GM12878 (cell line): ENCODE measurements at regions not wholly inside any gene's neighbourhood (a gene's known extent, or its start where the extent isn't known, plus 50 kb on each side); places are given as distances from the start of the nearest gene placed in this dataset.

Experiments
- ATAC-seq: fragments of 200-7000 bp; cut with Tn5 transposase; 3 replicates; pipeline ENCODE4 v1.9.1; 2020; ENCODE audit warnings: mild to moderate bottlenecking, moderate library complexity
- BruUV-seq: library from RNA; stranded (reverse); fragments of 400-500 nt; replicated peaks from 2 replicates; lab custom pipeline; 2021; lab: Mats Ljungman, UMichigan
- CTCF ChIA-PET: fragments of 300-600 bp; sonication (Branson Sonifier 250); formaldehyde crosslinking; extraction: SDS; loops from one replicate; lab custom pipeline; 2021; ENCODE audit warnings: inconsistent platforms; lab: Yijun Ruan, JAX
- POLR2A ChIA-PET: fragments of 350-600 bp; formaldehyde crosslinking; extraction: SDS; loops from one replicate; lab custom pipeline; 2021; ENCODE audit warnings: inconsistent platforms; lab: Charles Lee
- RAD21 ChIA-PET: fragments of 300-600 bp; sonication (Branson Sonifier 250); formaldehyde crosslinking; loops from one replicate; lab custom pipeline; 2023; ENCODE audit warnings: antibody characterized with exemption; ENCODE audit not compliant: unreplicated experiment; lab: Charles Lee
- SMC1A ChIA-PET: fragments of 300-600 bp; sonication (Branson Sonifier 250); formaldehyde crosslinking; loops from one replicate; lab custom pipeline; 2023; ENCODE audit not compliant: unreplicated experiment, uncharacterized antibody; lab: Charles Lee
- DNase-seq: peaks from one replicate; pipeline ENCODE4 v3.0.0-alpha.2; 2011; ENCODE audit warnings: low read depth, low spot score
- FAIRE-seq: peaks from 3 replicates; lab custom pipeline; 2011; peaks lifted over from hg19 to GRCh38; lab: Jason Lieb, UNC
- H2AFZ ChIP-seq: 2 replicates; pipeline ENCODE4 v1.6.0; 2011; ENCODE audit warnings: low read depth, low read length, control low read depth; ENCODE audit not compliant: control insufficient read depth
- H3K27ac ChIP-seq: 2 replicates; pipeline ENCODE4 v1.5.1; 2011; ENCODE audit warnings: control low read depth; ENCODE audit not compliant: control insufficient read depth, insufficient read depth
- H3K27me3 ChIP-seq, 2 experiments: replicated peaks in 1 of 2; 2 replicates each; pipeline versions ENCODE4 v1.6.0 to v1.6.1; 2011; ENCODE audit warnings: low read length in 1 of 2; ENCODE audit not compliant: control insufficient read depth in 2 of 2, insufficient read depth in 2 of 2
- H3K36me3 ChIP-seq, 2 experiments: 2 replicates each; pipeline ENCODE4 v1.5.1; 2011; ENCODE audit warnings: low read length in 1 of 2; ENCODE audit not compliant: control insufficient read depth in 2 of 2, insufficient read depth in 2 of 2
- H3K4me1 ChIP-seq: 2 replicates; pipeline ENCODE4 v1.6.1; 2011; ENCODE audit warnings: mild to moderate bottlenecking, low read length, moderate library complexity, mixed read lengths; ENCODE audit not compliant: control insufficient read depth, insufficient read depth
- H3K4me2 ChIP-seq: 2 replicates; pipeline ENCODE4 v1.6.0; 2011; ENCODE audit warnings: control low read depth; ENCODE audit not compliant: control insufficient read depth, insufficient read depth
- H3K4me3 ChIP-seq: fragments of 200-600 bp; sonication (generic); 2 replicates; pipeline ENCODE4 v1.5.1; 2016
- H3K79me2 ChIP-seq: 2 replicates; pipeline ENCODE4 v1.6.0; 2011; ENCODE audit warnings: low read length; ENCODE audit not compliant: control insufficient read depth, insufficient read depth
- H3K9ac ChIP-seq: 2 replicates; pipeline ENCODE4 v1.8.0; 2011; ENCODE audit warnings: low read length, control low read depth, mixed read lengths; ENCODE audit not compliant: control insufficient read depth, insufficient read depth
- H3K9me3 ChIP-seq: replicated peaks from 3 replicates; pipeline ENCODE4 v1.5.1; 2011; ENCODE audit warnings: mild to moderate bottlenecking, low read length; ENCODE audit not compliant: control insufficient read depth, insufficient read depth
- H4K20me1 ChIP-seq: 2 replicates; pipeline ENCODE4 v1.6.0; 2011; ENCODE audit not compliant: control insufficient read depth, insufficient read depth
- ASH2L ChIP-seq: fragments of 300-600, 200-600 bp; sonication (generic); IDR thresholded peaks from 2 replicates; pipeline ENCODE4 v1.6.1; 2017; ENCODE audit warnings: low read depth, mild to moderate bottlenecking, borderline replicate concordance
- ATF7 ChIP-seq: fragments of 450-650 bp; IDR thresholded peaks from 2 replicates; pipeline ENCODE4 v1.6.1; 2016; ENCODE audit warnings: low read depth, mild to moderate bottlenecking
- BCL3 ChIP-seq: IDR thresholded peaks from 2 replicates; pipeline ENCODE4 v1.6.1; 2011; ENCODE audit warnings: borderline replicate concordance, low read depth, mild to moderate bottlenecking, moderate library complexity, low read length; ENCODE audit not compliant: insufficient read depth, poor library complexity, severe bottlenecking
- CEBPB ChIP-seq, 2 experiments: fragments of 150-350 bp in 1 of 2; IDR thresholded peaks; 2 replicates each; pipeline ENCODE4 v1.6.1; 2012 to 2014; ENCODE audit warnings: low read depth in 2 of 2, low read length in 2 of 2, borderline replicate concordance in 1 of 2, inconsistent platforms in 1 of 2
- GABPA ChIP-seq: IDR thresholded peaks from 2 replicates; pipeline ENCODE4 v1.6.1; 2014; ENCODE audit warnings: antibody characterized with exemption, low read depth, mild to moderate bottlenecking, inconsistent platforms
- IRF4 ChIP-seq: IDR thresholded peaks from 2 replicates; pipeline ENCODE4 v1.6.1; 2011; ENCODE audit warnings: low read depth, low read length
- MEF2B ChIP-seq: fragments of 450-650 bp; IDR thresholded peaks from 2 replicates; pipeline ENCODE4 v1.6.1; 2018; ENCODE audit warnings: mild to moderate bottlenecking, moderate library complexity; ENCODE audit not compliant: partially characterized antibody, poor library complexity, severe bottlenecking
- PML ChIP-seq: IDR thresholded peaks from 2 replicates; pipeline ENCODE4 v1.6.1; 2012; ENCODE audit warnings: low read length, inconsistent platforms
- POLR2AphosphoS5 ChIP-seq: IDR thresholded peaks from 2 replicates; pipeline ENCODE4 v1.6.1; 2011; ENCODE audit warnings: mild to moderate bottlenecking, low read length, inconsistent platforms
- RUNX3 ChIP-seq: IDR thresholded peaks from 2 replicates; pipeline ENCODE4 v1.6.1; 2012; ENCODE audit warnings: low read length, inconsistent platforms
- SREBF2 ChIP-seq: IDR thresholded peaks from 2 replicates; pipeline ENCODE4 v1.6.1; 2012; ENCODE audit warnings: mild to moderate bottlenecking, low read length
- SRF ChIP-seq, 2 experiments: IDR thresholded peaks; 2 replicates each; pipeline ENCODE4 v1.6.1; 2011; ENCODE audit warnings: low read depth in 2 of 2, low read length in 2 of 2, mild to moderate bottlenecking in 1 of 2, moderate library complexity in 1 of 2
- WRNIP1 ChIP-seq: IDR thresholded peaks from 2 replicates; pipeline ENCODE4 v1.6.1; 2011; ENCODE audit warnings: low read depth, low read length, improper control_type of control experiment, borderline replicate concordance
- ZNF24 ChIP-seq: fragments of 450-650 bp; IDR thresholded peaks from 2 replicates; pipeline ENCODE4 v1.6.1; 2017; ENCODE audit warnings: antibody characterized with exemption, mild to moderate bottlenecking
- WGBS: methylation state at CpG from one replicate; pipeline ENCODE4 v1.1.6; 2016; ENCODE audit warnings: low lambda C conversion rate; ENCODE audit not compliant: insufficient replicate concordance, insufficient coverage; ENCODE audit errors: missing lambda C conversion rate; 5-methylcytosine and 5-hydroxymethylcytosine counted together
- in situ Hi-C: fragments of 300-500 bp; cut with MboI; formaldehyde crosslinking; loops from 9 replicates; pipeline ENCODE4 v1.14.3; 2018; ENCODE audit warnings: mixed read lengths
- intact Hi-C: fragments of 100-400 bp; cut with micrococcal nuclease; formaldehyde crosslinking; loops from one replicate; pipeline ENCODE4 v1.14.2; 2022; ENCODE audit not compliant: unreplicated experiment
- TF ChIP-seq, protein P1 (sequence below): IDR thresholded peaks from 2 replicates; pipeline ENCODE4 v1.6.1; 2012; ENCODE audit warnings: low read depth, low read length, improper control_type of control experiment
- TF ChIP-seq, protein P2 (sequence below): fragments of 450-650 bp; IDR thresholded peaks from 2 replicates; pipeline ENCODE4 v1.6.1; 2018; ENCODE audit warnings: mild to moderate bottlenecking, low read depth, moderate library complexity; ENCODE audit not compliant: partially characterized antibody
- TF ChIP-seq, protein P3 (sequence below): fragments of 450-650 bp; IDR thresholded peaks from 2 replicates; pipeline ENCODE4 v1.6.1; 2016; ENCODE audit warnings: mild to moderate bottlenecking

- H3K4me3 ChIP-seq, result no peak overlapping the region
- no peaks in the 10 kb centered on the region for H3K36me3 ChIP-seq
- no peak overlapping the region for H3K4me2 ChIP-seq
- BruUV-seq, result no TSS peak
- no peaks in the 10 kb centered on the region for H4K20me1 ChIP-seq
- CTCF ChIA-PET, result no interaction called here
- RAD21 ChIA-PET, result no interaction called here
- no peak overlapping the region for H2AFZ ChIP-seq
- H3K79me2 ChIP-seq, result no peaks in the 10 kb centered on the region
- H3K27ac ChIP-seq, result no peak overlapping the region
- TF ChIP-seq, protein P1, sequence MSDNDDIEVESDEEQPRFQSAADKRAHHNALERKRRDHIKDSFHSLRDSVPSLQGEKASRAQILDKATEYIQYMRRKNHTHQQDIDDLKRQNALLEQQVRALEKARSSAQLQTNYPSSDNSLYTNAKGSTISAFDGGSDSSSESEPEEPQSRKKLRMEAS, result no peak
- TF ChIP-seq POLR2AphosphoS5 (no peak), ASH2L (no peak), IRF4 (no peak), MEF2B (no peak), GABPA (no peak), SREBF2 (no peak), ATF7 (no peak), CEBPB (IDR thresholded peaks at IDR 0.05; ENCODE audit: borderline replicate concordance in 1 of 2, low read depth in 2 of 2, low read length in 2 of 2) (no peak), BCL3 (no peak), PML (no peak), RUNX3 (no peak), SRF (IDR thresholded peaks at IDR 0.05; ENCODE audit: low read depth in 2 of 2, low read length in 2 of 2) (no peak), WRNIP1 (no peak), ZNF24 (no peak)
- TF ChIP-seq, protein P2, sequence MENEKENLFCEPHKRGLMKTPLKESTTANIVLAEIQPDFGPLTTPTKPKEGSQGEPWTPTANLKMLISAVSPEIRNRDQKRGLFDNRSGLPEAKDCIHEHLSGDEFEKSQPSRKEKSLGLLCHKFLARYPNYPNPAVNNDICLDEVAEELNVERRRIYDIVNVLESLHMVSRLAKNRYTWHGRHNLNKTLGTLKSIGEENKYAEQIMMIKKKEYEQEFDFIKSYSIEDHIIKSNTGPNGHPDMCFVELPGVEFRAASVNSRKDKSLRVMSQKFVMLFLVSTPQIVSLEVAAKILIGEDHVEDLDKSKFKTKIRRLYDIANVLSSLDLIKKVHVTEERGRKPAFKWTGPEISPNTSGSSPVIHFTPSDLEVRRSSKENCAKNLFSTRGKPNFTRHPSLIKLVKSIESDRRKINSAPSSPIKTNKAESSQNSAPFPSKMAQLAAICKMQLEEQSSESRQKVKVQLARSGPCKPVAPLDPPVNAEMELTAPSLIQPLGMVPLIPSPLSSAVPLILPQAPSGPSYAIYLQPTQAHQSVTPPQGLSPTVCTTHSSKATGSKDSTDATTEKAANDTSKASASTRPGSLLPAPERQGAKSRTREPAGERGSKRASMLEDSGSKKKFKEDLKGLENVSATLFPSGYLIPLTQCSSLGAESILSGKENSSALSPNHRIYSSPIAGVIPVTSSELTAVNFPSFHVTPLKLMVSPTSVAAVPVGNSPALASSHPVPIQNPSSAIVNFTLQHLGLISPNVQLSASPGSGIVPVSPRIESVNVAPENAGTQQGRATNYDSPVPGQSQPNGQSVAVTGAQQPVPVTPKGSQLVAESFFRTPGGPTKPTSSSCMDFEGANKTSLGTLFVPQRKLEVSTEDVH, result no peak
- TF ChIP-seq, protein P3, sequence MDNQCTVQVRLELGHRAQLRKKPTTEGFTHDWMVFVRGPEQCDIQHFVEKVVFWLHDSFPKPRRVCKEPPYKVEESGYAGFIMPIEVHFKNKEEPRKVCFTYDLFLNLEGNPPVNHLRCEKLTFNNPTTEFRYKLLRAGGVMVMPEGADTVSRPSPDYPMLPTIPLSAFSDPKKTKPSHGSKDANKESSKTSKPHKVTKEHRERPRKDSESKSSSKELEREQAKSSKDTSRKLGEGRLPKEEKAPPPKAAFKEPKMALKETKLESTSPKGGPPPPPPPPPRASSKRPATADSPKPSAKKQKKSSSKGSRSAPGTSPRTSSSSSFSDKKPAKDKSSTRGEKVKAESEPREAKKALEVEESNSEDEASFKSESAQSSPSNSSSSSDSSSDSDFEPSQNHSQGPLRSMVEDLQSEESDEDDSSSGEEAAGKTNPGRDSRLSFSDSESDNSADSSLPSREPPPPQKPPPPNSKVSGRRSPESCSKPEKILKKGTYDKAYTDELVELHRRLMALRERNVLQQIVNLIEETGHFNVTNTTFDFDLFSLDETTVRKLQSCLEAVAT, result no peak
- no peaks in the 10 kb centered on the region for H3K27me3 ChIP-seq
- DNase-seq, result no peak
- intact Hi-C loops (no loop called here), in situ Hi-C loops (no loop called here)
- ATAC-seq, result no peak
- 0% methylated on average over 3 of the region's 3 CpGs for WGBS
- FAIRE-seq, result no peak
- POLR2A ChIA-PET, result no interaction called here
- SMC1A ChIA-PET, result interaction anchor here (0.6 kb wide), 1 partner anchor 248 kb away, joined by 3 read pairs; no protein-coding TSS in a partner anchor
- H3K4me1 ChIP-seq, result no peaks in the 10 kb centered on the region
- no peak overlapping the region for H3K9ac ChIP-seq
- H3K9me3 ChIP-seq, result no peaks in the 10 kb centered on the region
These were observed 520.4 kb upstream of the CXADR start for GRCh38 chr21:16992448-16992847.
